GM18907 (cell line): ENCODE measurements at regions not wholly inside any gene's neighbourhood (a gene's known extent, or its start where the extent isn't known, plus 50 kb on each side); places are given as distances from the start of the nearest gene placed in this dataset.

Experiments
- ATAC-seq: cut with Tn5 transposase; IDR thresholded peaks from one replicate; pipeline ENCODE4 v1.9.1; 2021; ENCODE audit warnings: mild to moderate bottlenecking, moderate library complexity; ENCODE audit not compliant: unreplicated experiment

DNA sequence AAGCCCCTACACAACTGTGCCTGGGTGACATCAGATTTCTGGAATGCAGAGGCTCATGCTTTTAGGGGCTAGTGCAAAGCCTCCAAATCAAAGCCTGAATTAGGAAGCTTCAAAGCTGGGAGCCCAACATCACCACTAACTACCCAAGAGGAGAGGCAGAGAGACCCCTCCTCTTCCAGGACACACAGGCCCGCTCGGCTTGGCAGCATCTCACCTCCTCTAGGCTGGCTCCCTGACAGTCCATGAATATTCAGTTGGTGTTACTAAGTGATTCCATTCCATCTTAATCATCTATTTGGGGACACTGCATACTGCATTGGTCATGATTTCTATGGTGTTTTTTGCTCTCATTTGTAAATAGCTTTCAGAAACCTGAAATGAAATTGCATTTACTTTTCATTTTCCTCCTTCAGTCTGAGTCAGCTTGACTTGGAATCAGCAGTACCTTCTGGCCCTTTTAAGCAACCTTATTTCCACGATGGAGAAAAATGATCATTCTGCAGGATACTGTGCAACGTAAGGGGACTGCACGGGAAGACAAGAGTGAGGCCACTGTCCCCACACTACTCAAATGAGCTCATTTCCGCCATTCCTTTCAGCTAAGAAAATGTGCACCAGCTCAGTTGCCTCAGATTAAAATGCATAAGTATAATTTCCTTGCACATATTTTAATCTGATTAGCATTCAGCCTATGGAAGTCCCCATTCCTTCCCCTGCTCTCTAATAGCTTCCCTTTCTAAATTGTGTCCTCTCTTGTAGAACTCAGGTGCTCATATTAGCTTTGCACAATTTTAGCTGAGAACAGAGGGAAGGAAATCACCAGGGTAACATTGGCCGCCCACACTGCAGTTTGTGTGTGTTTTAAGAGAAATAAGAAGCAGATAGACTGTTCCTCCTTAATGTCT, 219.9 kb downstream of the RFC3 start:
- no peak for ATAC-seq

DNA sequence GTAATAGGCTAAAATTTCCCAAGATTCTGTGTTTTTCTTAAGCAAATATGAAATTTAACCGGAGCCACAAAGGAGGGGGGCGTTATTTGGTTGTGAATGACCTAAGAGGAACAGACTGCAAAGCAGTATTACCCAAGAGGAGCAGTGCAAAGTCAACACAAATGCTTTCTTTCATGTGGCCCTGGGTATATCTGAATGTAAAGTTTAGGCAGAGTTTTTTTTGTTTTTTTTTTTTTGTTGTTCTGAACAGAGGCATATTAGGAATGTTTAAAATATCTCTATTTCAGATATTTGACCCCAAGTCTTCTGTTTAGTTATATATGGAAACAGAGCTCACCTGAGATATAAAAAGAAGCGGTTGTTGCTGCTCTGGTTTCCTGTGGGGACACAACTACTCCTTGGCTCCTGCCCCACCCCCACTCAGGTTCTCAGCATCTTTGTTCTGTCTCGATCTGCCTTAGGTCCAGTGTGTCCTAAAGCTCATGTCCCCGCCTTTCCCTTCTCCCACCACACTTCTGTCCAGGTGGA, 220.7 kb downstream of the RFC3 start:
- ATAC-seq, result no peak

GRCh38 chr13:34039678-34040077, 221.7 kb downstream of the RFC3 start:
- ATAC-seq, result no peak

GRCh38 chr13:34040863-34041262, 222.9 kb downstream of the RFC3 start:
- ATAC-seq, result no peak

GRCh38 chr13:34044041-34044440, 226.1 kb downstream of the RFC3 start:
- ATAC-seq, result no peak

GRCh38 chr13:34044660-34045080, 226.7 kb downstream of the RFC3 start:
- ATAC-seq, result no peak

DNA sequence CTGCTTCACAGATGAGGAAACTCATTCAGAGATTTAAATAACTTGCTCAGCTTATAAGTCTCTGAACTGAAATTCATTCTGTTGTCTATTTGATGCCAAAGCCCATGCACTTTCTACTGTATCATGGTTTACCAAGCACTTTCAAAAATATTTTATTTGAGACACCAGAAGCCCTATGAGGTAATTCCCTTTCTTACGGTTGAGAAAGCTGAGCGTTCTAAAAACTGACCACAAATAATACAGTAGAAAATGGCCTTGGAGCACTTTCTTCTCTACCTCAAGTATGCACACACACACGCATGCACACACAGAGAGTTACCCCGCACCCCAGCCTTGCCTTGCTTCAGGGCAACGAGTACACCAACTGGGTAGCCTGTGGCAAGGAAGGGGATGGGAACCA, 228.5 kb downstream of the RFC3 start:
- ATAC-seq, result no peak

DNA sequence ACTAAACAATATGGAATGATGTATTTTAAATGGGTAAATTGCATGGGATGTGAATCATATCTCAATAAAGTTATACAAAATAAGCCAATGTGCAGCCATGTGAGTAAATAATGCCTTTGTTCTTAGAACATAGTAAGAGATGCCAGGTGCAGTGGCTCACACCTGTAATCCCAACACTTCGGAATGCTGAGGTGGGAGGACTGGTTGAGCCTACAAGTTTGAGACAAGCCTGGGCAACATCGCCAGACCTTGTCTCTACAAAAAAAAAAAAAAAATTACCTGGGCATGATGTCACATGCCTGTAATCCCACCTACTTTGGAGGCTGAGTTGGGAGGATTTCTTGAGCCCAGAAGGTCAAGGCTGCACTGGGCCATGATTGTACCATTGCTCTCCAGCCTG, 230.7 kb downstream of the RFC3 start:
- ATAC-seq, result no peak

DNA sequence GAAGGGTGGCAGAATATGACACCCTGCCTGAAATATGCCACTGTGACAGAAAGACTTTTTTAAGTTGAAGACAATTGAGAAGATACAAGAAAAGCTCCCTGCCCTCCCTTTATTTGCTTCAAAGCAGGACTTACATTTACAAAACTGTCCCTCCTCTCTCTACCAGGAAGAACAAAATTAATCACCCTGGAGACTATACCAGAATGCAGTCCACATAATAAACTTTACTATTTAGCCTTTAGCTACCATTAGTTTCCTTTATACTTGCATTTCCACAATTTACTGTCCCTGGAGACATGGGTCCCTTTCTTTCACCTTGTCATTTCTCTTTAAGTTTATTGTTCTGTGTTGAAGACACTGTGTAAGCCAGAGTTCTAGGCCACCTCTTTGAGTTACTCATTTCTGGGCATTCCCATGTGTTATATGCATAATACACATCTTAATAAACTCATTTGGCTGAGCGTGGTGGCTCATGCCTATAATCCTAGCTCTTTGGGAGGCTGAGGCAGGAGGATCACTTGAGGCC, 238.8 kb downstream of the RFC3 start:
- no peak for ATAC-seq

- no peak for ATAC-seq
Observed at GRCh38 chr13:34064456-34065205, 246.7 kb downstream of the RFC3 start.

DNA sequence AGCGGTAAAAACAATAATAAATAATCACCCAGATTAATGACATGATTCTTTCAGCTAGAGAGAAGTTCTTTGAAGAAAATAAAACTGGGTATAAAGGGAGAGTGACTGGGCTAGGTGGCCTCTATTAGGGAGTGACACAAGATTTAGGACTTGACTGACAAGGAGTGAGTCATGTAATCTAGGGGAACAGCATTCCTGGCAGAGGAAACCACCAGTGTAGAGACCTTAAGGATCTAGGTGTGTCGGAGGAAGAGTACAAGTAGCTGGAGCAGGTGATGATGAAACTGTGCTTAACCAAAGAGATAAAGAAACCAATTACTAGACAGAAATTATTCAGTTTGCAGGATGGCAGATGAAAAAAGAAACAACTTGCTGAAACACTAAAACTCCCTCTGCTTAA, 248.0 kb downstream of the RFC3 start:
- no peak for ATAC-seq

DNA sequence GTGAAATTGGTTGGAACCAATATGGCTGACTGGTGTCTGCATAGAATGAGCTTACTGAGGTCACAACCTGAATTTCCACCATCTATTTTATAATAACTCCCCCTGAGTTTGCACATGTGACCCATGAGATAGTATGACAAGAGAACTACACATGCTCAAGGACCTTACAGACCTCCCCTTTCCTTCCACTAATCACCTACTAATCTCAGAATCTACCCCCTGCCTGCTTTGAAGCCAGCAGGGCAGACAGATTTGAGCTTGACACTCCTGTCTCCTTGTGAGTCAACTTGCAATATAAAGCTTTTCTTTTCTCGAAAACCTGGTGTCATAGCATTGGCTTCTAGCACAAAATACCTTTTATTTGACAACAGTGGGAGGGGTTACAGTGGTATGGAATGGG, 248.4 kb downstream of the RFC3 start:
- ATAC-seq, result no peak

GRCh38 chr13:34070006-34070405, 252.1 kb downstream of the RFC3 start:
- ATAC-seq, result no peak

DNA sequence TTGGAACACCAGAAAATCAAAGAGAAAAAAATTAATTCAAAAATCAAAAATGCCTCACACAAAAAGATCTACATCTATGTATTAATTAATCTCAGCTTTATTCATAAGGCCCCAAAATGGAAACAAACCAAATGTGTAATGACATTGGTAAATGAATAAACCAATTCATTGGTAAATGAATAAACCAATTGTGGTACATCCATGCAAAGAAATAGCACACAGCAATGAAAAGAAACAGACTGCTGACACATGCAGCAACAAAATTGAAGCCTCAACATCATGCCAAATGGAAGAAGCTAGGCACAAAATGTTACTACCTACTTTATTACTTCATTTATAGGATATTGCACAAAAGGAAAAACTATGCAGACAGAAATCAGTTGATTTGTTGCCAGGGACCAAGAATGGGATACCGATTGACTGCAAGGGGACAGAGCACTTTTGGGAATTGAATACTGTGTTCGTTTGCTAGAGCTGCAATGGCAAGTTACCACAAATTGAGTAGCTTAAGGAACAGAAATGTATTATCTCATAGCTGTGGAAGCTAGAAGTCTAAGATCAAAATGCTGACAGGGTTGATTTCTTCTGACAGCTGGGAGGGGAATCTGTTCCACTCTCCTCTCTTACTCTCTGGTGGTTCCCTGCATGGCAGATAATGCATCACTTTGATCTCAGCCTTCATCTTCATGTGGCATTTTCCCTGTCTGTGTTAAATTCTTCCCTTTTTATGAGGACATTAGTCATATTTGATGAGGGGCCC, 252.8 kb downstream of the RFC3 start:
- ATAC-seq, result no peak

GRCh38 chr13:34076319-34076718, 258.4 kb downstream of the RFC3 start:
- ATAC-seq, result no peak

GRCh38 chr13:34076943-34077703, 259.2 kb downstream of the RFC3 start:
- ATAC-seq, result no peak

- no peak for ATAC-seq
Observed at GRCh38 chr13:34078334-34078999, 260.5 kb downstream of the RFC3 start.

GRCh38 chr13:34085204-34085603, 267.3 kb downstream of the RFC3 start:
- no peak for ATAC-seq

DNA sequence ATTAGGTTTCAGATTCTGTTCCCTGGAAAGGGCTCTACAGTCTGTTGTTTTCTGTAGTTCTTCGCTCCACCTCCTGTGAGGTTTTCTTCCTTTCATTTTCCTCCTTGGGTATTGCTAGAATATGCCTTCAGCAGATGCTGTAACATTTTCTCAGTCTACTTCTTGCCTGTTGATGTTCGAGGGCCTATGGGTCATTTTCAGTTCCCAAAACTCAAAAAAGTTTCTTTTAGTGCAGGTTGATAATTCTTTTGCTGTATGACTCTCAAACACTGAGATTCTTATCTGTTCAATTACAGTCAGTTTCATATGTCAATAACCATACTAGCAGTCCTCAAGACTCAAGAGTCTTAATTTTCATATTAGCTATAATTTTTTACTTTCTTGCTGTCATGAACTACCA, 268.3 kb downstream of the RFC3 start:
- ATAC-seq, result peak; percentile 48

DNA sequence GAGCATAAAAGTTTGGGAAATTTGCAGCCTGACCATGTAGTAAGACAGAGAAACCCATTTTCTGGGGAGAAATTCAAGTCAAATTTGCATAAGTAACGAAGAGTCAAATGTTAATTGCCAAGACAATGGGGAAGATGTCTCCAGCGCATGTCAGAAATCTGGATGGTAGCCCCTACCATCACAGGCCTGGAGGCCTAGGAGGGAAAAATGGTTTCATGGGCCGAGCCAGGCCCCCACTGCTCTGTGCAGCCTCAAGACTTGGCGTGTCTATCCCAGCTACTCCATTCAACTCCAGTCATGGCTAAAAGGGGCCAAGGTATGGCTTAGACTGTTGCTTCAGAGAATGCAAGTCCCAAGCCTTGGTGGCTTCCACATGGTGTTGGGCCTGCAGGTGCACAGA, 269.8 kb downstream of the RFC3 start:
- no peak for ATAC-seq
